A549 (cell line): ENCODE measurements at regions not wholly inside any gene's neighbourhood (a gene's known extent, or its start where the extent isn't known, plus 50 kb on each side); places are given as distances from the start of the nearest gene placed in this dataset.

Experiments used
- ATAC-seq, 2 experiments: fragments of 200-7000 bp in 1 of 2; fragments of >200 bp in 1 of 2; cut with Nextera tagmentation in 1 of 2; cut with Tn5 transposase in 1 of 2; 3 replicates each; pipeline versions ENCODE4 v1.8.0 to v1.9.1; 2018 to 2020; ENCODE audit warnings: mild to moderate bottlenecking in 1 of 2, moderate library complexity in 1 of 2
- CTCF ChIA-PET: fragments of 300-600 bp; sonication (Branson Sonifier 250); formaldehyde crosslinking; extraction: SDS; loops from one replicate; lab custom pipeline; 2021; ENCODE audit warnings: antibody characterized with exemption, inconsistent platforms; lab: Yijun Ruan, JAX
- POLR2A ChIA-PET: fragments of 350-600 bp; formaldehyde crosslinking; extraction: SDS; loops from one replicate; lab custom pipeline; 2021; ENCODE audit warnings: antibody characterized with exemption, inconsistent platforms; lab: Yijun Ruan, JAX
- DNase-seq, 2 experiments: peaks; one replicate each; pipeline versions ENCODE4 v3.0.0 to v3.0.0-alpha.2; 2011 to 2016; ENCODE audit warnings: low read depth in 1 of 2, low spot score in 1 of 2
- FAIRE-seq: peaks from 2 replicates; lab custom pipeline; 2011; peaks lifted over from hg19 to GRCh38; lab: Jason Lieb, UNC
- H3K27ac ChIP-seq, 2 experiments: fragments of >200 bp; sonication (Bioruptor Twin); formaldehyde crosslinking; 3 replicates each; pipeline ENCODE4 v1.5.1; 2016 to 2017
- H3K4me1 ChIP-seq: fragments of >200 bp; sonication (Bioruptor Twin); formaldehyde crosslinking; 3 replicates; pipeline ENCODE4 v1.6.1; 2016
- H3K4me2 ChIP-seq: fragments of >200 bp; sonication (Bioruptor Twin); formaldehyde crosslinking; 3 replicates; pipeline ENCODE4 v1.6.1; 2016
- H3K4me3 ChIP-seq: fragments of >200 bp; sonication (Bioruptor Twin); formaldehyde crosslinking; 3 replicates; pipeline ENCODE4 v1.5.1; 2016
- H3K9me3 ChIP-seq: fragments of >200 bp; sonication (Bioruptor Twin); formaldehyde crosslinking; 3 replicates; pipeline ENCODE4 v1.6.1; 2016
- FOSL2 ChIP-seq, 2 experiments: fragments of 450-650 bp in 1 of 2; fragments of >200 bp in 1 of 2; sonication (Bioruptor Twin) in 1 of 2; formaldehyde crosslinking; IDR thresholded peaks; 2 replicates each; pipeline versions ENCODE4 v1.5.0 to v1.6.1; 2016 to 2020; ENCODE audit warnings: mild to moderate bottlenecking in 1 of 2, moderate library complexity in 1 of 2
- FOXS1 ChIP-seq: fragments of 250-450 bp; sonication (Bioruptor Pico); IDR thresholded peaks from 2 replicates; pipeline ENCODE4 v1.5.0; 2020; ENCODE audit warnings: mild to moderate bottlenecking, moderate library complexity
- HEYL ChIP-seq: fragments of 250-450 bp; sonication (Bioruptor Pico); IDR thresholded peaks from 2 replicates; pipeline ENCODE4 v1.8.0; 2021; ENCODE audit warnings: mild to moderate bottlenecking, moderate library complexity
- NR3C1 ChIP-seq: fragments of >200 bp; sonication (Bioruptor Twin); formaldehyde crosslinking; IDR thresholded peaks from 3 replicates; pipeline ENCODE4 v1.6.1; 2017
- PHF8 ChIP-seq: fragments of 200-600 bp; sonication (generic); IDR thresholded peaks from 2 replicates; pipeline ENCODE4 v1.6.1; 2016; ENCODE audit warnings: low read depth, mild to moderate bottlenecking, antibody characterized with exemption, moderate library complexity, borderline replicate concordance
- RCOR1 ChIP-seq: fragments of 150-350 bp; IDR thresholded peaks from 2 replicates; pipeline ENCODE4 v1.6.1; 2014; ENCODE audit warnings: antibody characterized with exemption, low read length, low read depth
- ZFP36 ChIP-seq: fragments of 450-650 bp; IDR thresholded peaks from 2 replicates; pipeline ENCODE4 v1.6.1; 2014; ENCODE audit warnings: borderline replicate concordance; ENCODE audit not compliant: partially characterized antibody
- WGBS: methylation state at CpG from one replicate; pipeline ENCODE4 v1.1.6; 2017; ENCODE audit errors: missing lambda C conversion rate; 5-methylcytosine and 5-hydroxymethylcytosine counted together
- small RNA-seq, 6 experiments: library from RNA; depleted of rRNA; stranded (forward); fragments of <200 nt; gene quantifications; one replicate each; pipeline ENCODE3, GENCODE V24; 2012
- TF ChIP-seq, protein P1 (sequence below): fragments of 250-450 bp; sonication (Bioruptor Pico); IDR thresholded peaks from 2 replicates; pipeline ENCODE4 v1.5.0; 2020; ENCODE audit warnings: low read depth, mild to moderate bottlenecking, moderate library complexity
- TF ChIP-seq, protein P2 (sequence below): fragments of >200 bp; sonication (Bioruptor Twin); formaldehyde crosslinking; IDR thresholded peaks from 2 replicates; pipeline ENCODE4 v1.6.1; 2016
- TF ChIP-seq, protein P3 (sequence below): fragments of 250-450 bp; sonication (Bioruptor Pico); IDR thresholded peaks from 2 replicates; pipeline ENCODE4 v1.5.0; 2021; ENCODE audit warnings: mild to moderate bottlenecking, moderate library complexity, borderline replicate concordance
- TF ChIP-seq, protein P4 (sequence below): fragments of 150-350 bp; IDR thresholded peaks from 2 replicates; pipeline ENCODE4 v1.6.1; 2014; ENCODE audit warnings: low read depth, mild to moderate bottlenecking, low read length
- TF ChIP-seq, protein P5 (sequence below): IDR thresholded peaks from 2 replicates; pipeline ENCODE4 v1.6.1; 2012

DNA sequence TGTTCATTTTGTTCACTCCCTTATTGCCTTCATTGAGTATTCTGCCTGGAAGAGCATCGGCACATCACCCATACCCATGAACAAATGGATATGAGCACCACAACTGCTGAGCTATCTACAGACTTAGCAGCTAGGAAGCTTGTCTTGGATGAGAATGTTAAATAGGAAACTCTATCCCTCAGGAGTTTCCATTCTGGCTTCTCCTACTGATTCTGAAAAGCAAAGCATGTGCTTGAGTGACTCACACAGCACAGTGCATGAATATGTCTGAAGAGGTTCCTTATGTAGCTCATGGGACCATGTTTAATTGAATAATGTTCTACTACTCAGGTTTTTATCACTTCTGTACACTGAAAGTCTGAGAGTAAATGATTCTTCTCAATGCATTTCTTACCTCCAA lies 57.3 kb upstream of the MXRA5 start:
- TF ChIP-seq ZFP36 (no peak), RCOR1 (no peak), HEYL (CRISPR knock-in tag) (no peak), PHF8 (no peak), FOXS1 (CRISPR knock-in tag) (no peak), NR3C1 (no peak), FOSL2 (IDR thresholded peaks at IDR 0.05) (no peak), FOSL2 (CRISPR knock-in tag; IDR thresholded peaks at IDR 0.05) (no peak)
- TF ChIP-seq, protein P1, sequence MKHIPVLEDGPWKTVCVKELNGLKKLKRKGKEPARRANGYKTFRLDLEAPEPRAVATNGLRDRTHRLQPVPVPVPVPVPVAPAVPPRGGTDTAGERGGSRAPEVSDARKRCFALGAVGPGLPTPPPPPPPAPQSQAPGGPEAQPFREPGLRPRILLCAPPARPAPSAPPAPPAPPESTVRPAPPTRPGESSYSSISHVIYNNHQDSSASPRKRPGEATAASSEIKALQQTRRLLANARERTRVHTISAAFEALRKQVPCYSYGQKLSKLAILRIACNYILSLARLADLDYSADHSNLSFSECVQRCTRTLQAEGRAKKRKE (CRISPR knock-in tag), result no peak
- TF ChIP-seq, protein P2, sequence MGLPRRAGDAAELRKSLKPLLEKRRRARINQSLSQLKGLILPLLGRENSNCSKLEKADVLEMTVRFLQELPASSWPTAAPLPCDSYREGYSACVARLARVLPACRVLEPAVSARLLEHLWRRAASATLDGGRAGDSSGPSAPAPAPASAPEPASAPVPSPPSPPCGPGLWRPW, result no peak
- TF ChIP-seq, protein P3, sequence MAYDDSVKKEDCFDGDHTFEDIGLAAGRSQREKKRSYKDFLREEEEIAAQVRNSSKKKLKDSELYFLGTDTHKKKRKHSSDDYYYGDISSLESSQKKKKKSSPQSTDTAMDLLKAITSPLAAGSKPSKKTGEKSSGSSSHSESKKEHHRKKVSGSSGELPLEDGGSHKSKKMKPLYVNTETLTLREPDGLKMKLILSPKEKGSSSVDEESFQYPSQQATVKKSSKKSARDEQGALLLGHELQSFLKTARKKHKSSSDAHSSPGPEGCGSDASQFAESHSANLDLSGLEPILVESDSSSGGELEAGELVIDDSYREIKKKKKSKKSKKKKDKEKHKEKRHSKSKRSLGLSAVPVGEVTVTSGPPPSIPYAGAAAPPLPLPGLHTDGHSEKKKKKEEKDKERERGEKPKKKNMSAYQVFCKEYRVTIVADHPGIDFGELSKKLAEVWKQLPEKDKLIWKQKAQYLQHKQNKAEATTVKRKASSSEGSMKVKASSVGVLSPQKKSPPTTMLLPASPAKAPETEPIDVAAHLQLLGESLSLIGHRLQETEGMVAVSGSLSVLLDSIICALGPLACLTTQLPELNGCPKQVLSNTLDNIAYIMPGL (CRISPR knock-in tag), result no peak
- TF ChIP-seq, protein P4, sequence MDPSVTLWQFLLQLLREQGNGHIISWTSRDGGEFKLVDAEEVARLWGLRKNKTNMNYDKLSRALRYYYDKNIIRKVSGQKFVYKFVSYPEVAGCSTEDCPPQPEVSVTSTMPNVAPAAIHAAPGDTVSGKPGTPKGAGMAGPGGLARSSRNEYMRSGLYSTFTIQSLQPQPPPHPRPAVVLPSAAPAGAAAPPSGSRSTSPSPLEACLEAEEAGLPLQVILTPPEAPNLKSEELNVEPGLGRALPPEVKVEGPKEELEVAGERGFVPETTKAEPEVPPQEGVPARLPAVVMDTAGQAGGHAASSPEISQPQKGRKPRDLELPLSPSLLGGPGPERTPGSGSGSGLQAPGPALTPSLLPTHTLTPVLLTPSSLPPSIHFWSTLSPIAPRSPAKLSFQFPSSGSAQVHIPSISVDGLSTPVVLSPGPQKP, result no peak
- TF ChIP-seq, protein P5, sequence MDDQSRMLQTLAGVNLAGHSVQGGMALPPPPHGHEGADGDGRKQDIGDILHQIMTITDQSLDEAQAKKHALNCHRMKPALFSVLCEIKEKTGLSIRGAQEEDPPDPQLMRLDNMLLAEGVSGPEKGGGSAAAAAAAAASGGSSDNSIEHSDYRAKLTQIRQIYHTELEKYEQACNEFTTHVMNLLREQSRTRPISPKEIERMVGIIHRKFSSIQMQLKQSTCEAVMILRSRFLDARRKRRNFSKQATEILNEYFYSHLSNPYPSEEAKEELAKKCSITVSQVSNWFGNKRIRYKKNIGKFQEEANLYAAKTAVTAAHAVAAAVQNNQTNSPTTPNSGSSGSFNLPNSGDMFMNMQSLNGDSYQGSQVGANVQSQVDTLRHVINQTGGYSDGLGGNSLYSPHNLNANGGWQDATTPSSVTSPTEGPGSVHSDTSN, result no peak
- H3K9me3 ChIP-seq, result no peaks in the 10 kb centered on the region
- FAIRE-seq (no peak), DNase-seq (no peak), ATAC-seq (no peak)
- H3K4me2 ChIP-seq, result no peak overlapping the region
- WGBS, result 0% methylated on average over 1 of the region's 1 CpG
- ChIA-PET POLR2A (no interaction called here), CTCF (no interaction called here)
- no peaks in the 10 kb centered on the region for H3K4me1 ChIP-seq
- no peak overlapping the region for H3K4me3 ChIP-seq
- no peak overlapping the region for H3K27ac ChIP-seq

Small RNA genes lying in the stretch of these regions (small RNA-seq; reads per million reads assigned to genes)
- 0 to 1.0 (median 0) reads per million in 6 experiments for gene SNORA48B
